Panc1 (cell line): ENCODE measurements at regions not wholly inside any gene's neighbourhood (a gene's known extent, or its start where the extent isn't known, plus 50 kb on each side); places are given as distances from the start of the nearest gene placed in this dataset.

ENCODE experiments used
- ATAC-seq: fragments of 200-7000 bp; cut with Tn5 transposase; 2 replicates; pipeline ENCODE4 v1.9.1; 2020; ENCODE audit warnings: mild to moderate bottlenecking, moderate library complexity
- BruUV-seq: library from RNA; stranded (reverse); fragments of 400-500 nt; replicated peaks from 2 replicates; lab custom pipeline; 2021; lab: Mats Ljungman, UMichigan
- CTCF ChIA-PET: fragments of 300-600 bp; sonication (Branson Sonifier 250); formaldehyde crosslinking; loops from one replicate; lab custom pipeline; 2022; ENCODE audit warnings: antibody characterized with exemption; lab: Charles Lee
- POLR2A ChIA-PET: fragments of 300-600 bp; sonication (Branson Sonifier 250); formaldehyde crosslinking; loops from one replicate; lab custom pipeline; 2022; ENCODE audit warnings: antibody characterized with exemption; lab: Charles Lee
- DNase-seq: peaks from one replicate; pipeline ENCODE4 v3.0.0-alpha.2; 2010; ENCODE audit warnings: low read depth, low spot score
- H3K27ac ChIP-seq: 2 replicates; pipeline ENCODE4 v1.5.1; 2011; ENCODE audit warnings: mild to moderate bottlenecking, low read length, inconsistent platforms
- H3K27me3 ChIP-seq: fragments of 200-500 bp; sonication (Bioruptor generic); 2 replicates; pipeline ENCODE4 v1.6.0; 2014; ENCODE audit warnings: low read length, inconsistent platforms; ENCODE audit not compliant: control insufficient read depth, insufficient read depth
- H3K36me3 ChIP-seq: fragments of 200-500 bp; sonication (Bioruptor generic); 2 replicates; pipeline ENCODE4 v1.5.1; 2014; ENCODE audit warnings: inconsistent platforms, mild to moderate bottlenecking, low read length, moderate library complexity; ENCODE audit not compliant: control insufficient read depth, insufficient read depth
- H3K4me1 ChIP-seq: 2 replicates; pipeline ENCODE4 v1.5.1; 2011; ENCODE audit warnings: inconsistent platforms, mild to moderate bottlenecking, low read length, moderate library complexity; ENCODE audit not compliant: control insufficient read depth, insufficient read depth
- H3K4me3 ChIP-seq, 2 experiments: 2 replicates each; pipeline ENCODE4 v1.5.1; 2011 to 2012; ENCODE audit warnings: low read depth in 2 of 2, low read length in 2 of 2, mild to moderate bottlenecking in 2 of 2, inconsistent platforms in 1 of 2, moderate library complexity in 1 of 2
- H3K9me3 ChIP-seq: fragments of 200-500 bp; sonication (Bioruptor generic); 2 replicates; pipeline ENCODE4 v1.5.1; 2014; ENCODE audit warnings: low read depth, mild to moderate bottlenecking, inconsistent platforms, low read length, moderate library complexity; ENCODE audit not compliant: control insufficient read depth, insufficient read depth
- CTCF ChIP-seq: fragments of 450-650 bp; IDR thresholded peaks from 2 replicates; pipeline ENCODE4 v1.5.1; 2017; ENCODE audit warnings: mild to moderate bottlenecking
- POLR2AphosphoS5 ChIP-seq: IDR thresholded peaks from 2 replicates; pipeline ENCODE4 v1.6.1; 2012; ENCODE audit warnings: mild to moderate bottlenecking, low read depth, low read length, moderate library complexity
- SIN3A ChIP-seq: IDR thresholded peaks from 2 replicates; pipeline ENCODE4 v1.6.1; 2012; ENCODE audit warnings: low read depth, mild to moderate bottlenecking, low read length, moderate library complexity, borderline replicate concordance; ENCODE audit not compliant: insufficient read depth
- TCF7L2 ChIP-seq: IDR thresholded peaks from 2 replicates; pipeline ENCODE4 v1.6.1; 2011; ENCODE audit warnings: mild to moderate bottlenecking, low read depth, low read length, inconsistent platforms
- in situ Hi-C: cut with HindIII; loops from 2 replicates; pipeline ENCODE4 v1.10.0; 2016; ENCODE audit warnings: low sequenced_read_pairs, low pct_unique_long_range_greater_than_20kb
- intact Hi-C: fragments of 100-400 bp; cut with micrococcal nuclease; formaldehyde crosslinking; loops from one replicate; pipeline ENCODE4 v1.10.0; 2022; ENCODE audit not compliant: unreplicated experiment
- TF ChIP-seq, protein P1 (sequence below), 2 experiments: IDR thresholded peaks; 2 replicates each; pipeline ENCODE4 v1.6.1; 2011 to 2012; ENCODE audit warnings: low read depth in 2 of 2, control low read depth in 1 of 2, low read length in 1 of 2, mild to moderate bottlenecking in 1 of 2, moderate library complexity in 1 of 2; ENCODE audit not compliant: insufficient read depth in 1 of 2

- no peak overlapping the region for H3K4me3 ChIP-seq
- no peaks in the 10 kb centered on the region for H3K27me3 ChIP-seq
- no peak for ATAC-seq
- H3K4me1 ChIP-seq, result no peaks in the 10 kb centered on the region
- no peak overlapping the region for H3K27ac ChIP-seq
- CTCF ChIA-PET, result no interaction called here
- POLR2A ChIA-PET, result no interaction called here
- DNase-seq, result no peak
- no TSS peak for BruUV-seq
- H3K9me3 ChIP-seq, result no peaks in the 10 kb centered on the region
- intact Hi-C loops (no loop called here), in situ Hi-C loops (no loop called here)
- H3K36me3 ChIP-seq, result no peaks in the 10 kb centered on the region
- TF ChIP-seq POLR2AphosphoS5 (no peak), CTCF (no peak), TCF7L2 (no peak), SIN3A (no peak)
- TF ChIP-seq, protein P1, sequence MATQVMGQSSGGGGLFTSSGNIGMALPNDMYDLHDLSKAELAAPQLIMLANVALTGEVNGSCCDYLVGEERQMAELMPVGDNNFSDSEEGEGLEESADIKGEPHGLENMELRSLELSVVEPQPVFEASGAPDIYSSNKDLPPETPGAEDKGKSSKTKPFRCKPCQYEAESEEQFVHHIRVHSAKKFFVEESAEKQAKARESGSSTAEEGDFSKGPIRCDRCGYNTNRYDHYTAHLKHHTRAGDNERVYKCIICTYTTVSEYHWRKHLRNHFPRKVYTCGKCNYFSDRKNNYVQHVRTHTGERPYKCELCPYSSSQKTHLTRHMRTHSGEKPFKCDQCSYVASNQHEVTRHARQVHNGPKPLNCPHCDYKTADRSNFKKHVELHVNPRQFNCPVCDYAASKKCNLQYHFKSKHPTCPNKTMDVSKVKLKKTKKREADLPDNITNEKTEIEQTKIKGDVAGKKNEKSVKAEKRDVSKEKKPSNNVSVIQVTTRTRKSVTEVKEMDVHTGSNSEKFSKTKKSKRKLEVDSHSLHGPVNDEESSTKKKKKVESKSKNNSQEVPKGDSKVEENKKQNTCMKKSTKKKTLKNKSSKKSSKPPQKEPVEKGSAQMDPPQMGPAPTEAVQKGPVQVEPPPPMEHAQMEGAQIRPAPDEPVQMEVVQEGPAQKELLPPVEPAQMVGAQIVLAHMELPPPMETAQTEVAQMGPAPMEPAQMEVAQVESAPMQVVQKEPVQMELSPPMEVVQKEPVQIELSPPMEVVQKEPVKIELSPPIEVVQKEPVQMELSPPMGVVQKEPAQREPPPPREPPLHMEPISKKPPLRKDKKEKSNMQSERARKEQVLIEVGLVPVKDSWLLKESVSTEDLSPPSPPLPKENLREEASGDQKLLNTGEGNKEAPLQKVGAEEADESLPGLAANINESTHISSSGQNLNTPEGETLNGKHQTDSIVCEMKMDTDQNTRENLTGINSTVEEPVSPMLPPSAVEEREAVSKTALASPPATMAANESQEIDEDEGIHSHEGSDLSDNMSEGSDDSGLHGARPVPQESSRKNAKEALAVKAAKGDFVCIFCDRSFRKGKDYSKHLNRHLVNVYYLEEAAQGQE (IDR thresholded peaks at IDR 0.05; ENCODE audit: insufficient read depth in 1 of 2, low read depth in 2 of 2, low read length in 1 of 2), result no peak
Measured at GRCh38 chr18:11383381-11383780, 226.0 kb upstream of the SLC35G4 start.

- Histone ChIP-seq H3K9me3 (no peaks in the 10 kb centered on the region), H3K27ac (no peak overlapping the region), H3K4me1 (no peaks in the 10 kb centered on the region), H3K4me3 (no peak overlapping the region), H3K36me3 (no peaks in the 10 kb centered on the region), H3K27me3 (no peaks in the 10 kb centered on the region)
- TF ChIP-seq POLR2AphosphoS5 (no peak), SIN3A (no peak), CTCF (no peak), TCF7L2 (no peak)
- TF ChIP-seq, protein P1 (IDR thresholded peaks at IDR 0.05; ENCODE audit: insufficient read depth in 1 of 2, low read depth in 2 of 2, low read length in 1 of 2), result no peak
- no TSS peak for BruUV-seq
- DNase-seq (no peak), ATAC-seq (no peak)
- intact Hi-C loops (no loop called here), in situ Hi-C loops (no loop called here)
- ChIA-PET POLR2A (no interaction called here), CTCF (interaction anchor here (0.5 kb wide), 1 partner anchor 60 kb away, joined by 4 read pairs; no protein-coding TSS in a partner anchor)
Measured at GRCh38 chr18:11380968-11381367, 228.4 kb upstream of the SLC35G4 start.
